NB4 (cell line): ENCODE measurements at regions not wholly inside any gene's neighbourhood (a gene's known extent, or its start where the extent isn't known, plus 50 kb on each side); places are given as distances from the start of the nearest gene placed in this dataset.

Experiments used
- CTCF ChIP-seq: IDR thresholded peaks from one replicate; pipeline ENCODE4 v1.5.1; 2012; ENCODE audit warnings: low read depth, low read length
- MYC ChIP-seq: IDR thresholded peaks from 2 replicates; pipeline ENCODE4 v1.6.1; 2011; ENCODE audit warnings: low read depth, low read length
- POLR2A ChIP-seq: IDR thresholded peaks from 2 replicates; pipeline ENCODE4 v1.6.1; 2011; ENCODE audit warnings: mild to moderate bottlenecking; ENCODE audit not compliant: insufficient read length; ENCODE audit errors: extremely low read depth
- TF ChIP-seq, protein P1 (sequence below): IDR thresholded peaks from 2 replicates; pipeline ENCODE4 v1.6.1; 2011; ENCODE audit warnings: low read depth, low read length

DNA sequence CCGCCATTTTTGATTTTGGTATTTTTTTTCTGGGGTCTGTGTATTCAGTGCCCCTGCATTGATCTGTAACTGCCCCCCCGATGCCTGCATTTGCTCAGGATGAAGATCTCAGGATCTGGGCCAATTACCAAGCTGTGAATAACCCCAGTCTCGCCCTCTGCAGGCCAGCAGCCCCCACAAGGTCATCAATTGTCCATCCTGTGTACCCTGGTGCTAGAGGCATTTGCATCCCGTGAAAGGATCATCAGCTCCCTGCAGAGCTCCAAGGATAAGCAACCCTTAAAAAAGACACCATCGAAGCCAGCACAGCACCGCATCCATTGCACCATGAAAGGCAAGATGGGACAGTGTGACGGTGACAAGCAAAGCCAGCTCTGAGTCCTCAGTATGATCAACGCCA is 154.1 kb upstream of the KLHL29 start:
- no peak for TF ChIP-seq CTCF
- TF ChIP-seq POLR2A: no peak
- TF ChIP-seq, protein P1, sequence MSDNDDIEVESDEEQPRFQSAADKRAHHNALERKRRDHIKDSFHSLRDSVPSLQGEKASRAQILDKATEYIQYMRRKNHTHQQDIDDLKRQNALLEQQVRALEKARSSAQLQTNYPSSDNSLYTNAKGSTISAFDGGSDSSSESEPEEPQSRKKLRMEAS: no peak
- TF ChIP-seq MYC: no peak
